GM21390 (cell line): ENCODE measurements at regions not wholly inside any gene's neighbourhood (a gene's known extent, or its start where the extent isn't known, plus 50 kb on each side); places are given as distances from the start of the nearest gene placed in this dataset.

Experiments used
- ATAC-seq: cut with Tn5 transposase; IDR thresholded peaks from one replicate; pipeline ENCODE4 v1.9.1; 2021; ENCODE audit not compliant: unreplicated experiment

GRCh38 chr11:113555071-113555619 lies 79.9 kb upstream of the DRD2 start:
- no peak for ATAC-seq

- no peak for ATAC-seq
These were observed 79.3 kb upstream of the DRD2 start for GRCh38 chr11:113554526-113554925.

GRCh38 chr11:113553915-113554314 lies 78.7 kb upstream of the DRD2 start:
- no peak for ATAC-seq

GRCh38 chr11:113553235-113553634 lies 78.0 kb upstream of the DRD2 start:
- ATAC-seq: no peak

GRCh38 chr11:113552271-113552670 lies 77.1 kb upstream of the DRD2 start:
- no peak for ATAC-seq

- ATAC-seq: no peak
These were observed 76.4 kb upstream of the DRD2 start for GRCh38 chr11:113551645-113552044.

- no peak for ATAC-seq
These were observed 74.7 kb upstream of the DRD2 start for GRCh38 chr11:113549611-113550578.

- ATAC-seq: no peak
These were observed 73.9 kb upstream of the DRD2 start for GRCh38 chr11:113549061-113549460.

GRCh38 chr11:113547739-113548138 lies 72.5 kb upstream of the DRD2 start:
- ATAC-seq: no peak

GRCh38 chr11:113546757-113547507 lies 71.7 kb upstream of the DRD2 start:
- ATAC-seq: no peak

- no peak for ATAC-seq
These were observed 67.2 kb upstream of the DRD2 start for GRCh38 chr11:113542420-113542819.

- ATAC-seq: no peak
These were observed 65.5 kb upstream of the DRD2 start for GRCh38 chr11:113540416-113541330.

GRCh38 chr11:113538451-113539412 lies 63.5 kb upstream of the DRD2 start:
- ATAC-seq: no peak

GRCh38 chr11:113534625-113535024 lies 59.4 kb upstream of the DRD2 start:
- no peak for ATAC-seq

- no peak for ATAC-seq
These were observed 58.2 kb upstream of the DRD2 start for GRCh38 chr11:113533425-113533698.

- ATAC-seq: no peak
These were observed 57.7 kb upstream of the DRD2 start for GRCh38 chr11:113532697-113533424.

- ATAC-seq: no peak
These were observed 56.6 kb upstream of the DRD2 start for GRCh38 chr11:113531575-113532451.

- no peak for ATAC-seq
These were observed 55.9 kb upstream of the DRD2 start for GRCh38 chr11:113531083-113531482.
